Urinary bladder (tissue), 3 donors: ENCODE measurements at regions not wholly inside any gene's neighbourhood (a gene's known extent, or its start where the extent isn't known, plus 50 kb on each side); places are given as distances from the start of the nearest gene placed in this dataset.

Source experiments
- DNase-seq: peaks from one replicate; pipeline ENCODE4 v3.0.0-alpha.2; 2015; ENCODE audit errors: extremely low spot score
- H3K27ac ChIP-seq: one replicate; pipeline ENCODE4 v1.5.1; 2013; ENCODE audit warnings: low read depth, mild to moderate bottlenecking, moderate library complexity
- H3K36me3 ChIP-seq: one replicate; pipeline ENCODE4 v1.6.1; 2013; ENCODE audit warnings: mild to moderate bottlenecking, moderate library complexity; ENCODE audit not compliant: insufficient read depth
- H3K4me1 ChIP-seq: one replicate; pipeline ENCODE4 v1.6.1; 2013; ENCODE audit warnings: mild to moderate bottlenecking, moderate library complexity; ENCODE audit not compliant: insufficient read depth
- H3K4me3 ChIP-seq: one replicate; pipeline ENCODE4 v1.5.1; 2013; ENCODE audit warnings: low read depth, low read length
- WGBS: extraction: QIAGEN DNeasy Blood & Tissue Kit; methylation state at CpG from one replicate; pipeline ENCODE4 v1.1.7; 2013; 5-methylcytosine and 5-hydroxymethylcytosine counted together
- donor health status: healthy with polysubstance abuse.
- donor health status: healthy.

GRCh38 chr10:28049286-28049685 is 50.4 kb upstream of the ODAD2 start:
- no peaks in the 10 kb centered on the region for H3K4me1 ChIP-seq
- H3K36me3 ChIP-seq = no peaks in the 10 kb centered on the region
- WGBS = 92% methylated on average over 2 of the region's 2 CpGs
- H3K4me3 ChIP-seq = no peak overlapping the region
- H3K27ac ChIP-seq = no peak overlapping the region
- no peak for DNase-seq
